ENCODE measurements at regions not wholly inside any gene's neighbourhood (a gene's known extent, or its start where the extent isn't known, plus 50 kb on each side); places are given as distances from the start of the nearest gene placed in this dataset.

DNA sequence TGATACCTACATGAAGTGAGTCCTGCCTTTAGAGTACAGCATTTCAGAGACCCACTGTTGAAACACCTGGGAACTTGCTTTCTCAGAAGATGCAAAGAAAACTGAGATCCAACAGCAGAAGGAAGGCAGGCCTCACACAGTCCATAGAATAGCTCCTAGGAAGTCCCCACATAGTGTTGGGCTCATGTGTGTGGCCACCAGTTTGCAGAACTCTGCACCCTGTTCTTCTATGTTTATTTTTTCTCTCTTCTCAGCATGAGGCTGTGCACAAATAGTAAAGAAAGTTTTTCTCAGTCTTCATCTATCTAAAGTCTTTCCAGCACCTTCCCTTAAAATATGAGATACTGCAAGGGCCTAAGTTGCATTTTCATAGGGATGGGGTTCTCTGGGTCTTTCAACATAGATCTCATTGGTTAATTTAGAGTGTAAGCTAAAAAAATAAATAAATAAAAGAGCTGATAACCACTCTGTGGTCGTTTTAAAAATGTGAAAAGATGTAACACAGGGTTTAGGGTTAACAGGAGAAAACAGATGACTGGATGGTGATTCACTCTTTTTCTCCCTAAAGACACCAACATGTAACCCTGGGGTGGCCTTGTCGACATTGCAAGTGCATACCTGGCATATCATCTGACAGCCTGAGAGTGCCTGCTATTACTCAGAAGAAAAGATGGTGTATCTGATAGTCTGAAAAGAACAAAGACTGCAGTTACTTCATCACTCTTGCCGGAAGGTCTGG is 94.6 kb downstream of the ZC3H11B start:
- CTCF ChIA-PET = no interaction called here
- H3K4me1 ChIP-seq (ENCODE audit: control insufficient read depth in 1 of 2, insufficient read depth in 2 of 2, low read length in 2 of 2) = no peaks in the 10 kb centered on the region; a peak in 1 of 4 replicates
- intact Hi-C loops (cut with micrococcal nuclease) = no loop called here
- H3K9me2 ChIP-seq (ENCODE audit: insufficient read depth) = no peaks in the 10 kb centered on the region
- no peaks in the 10 kb centered on the region for H3K79me2 ChIP-seq (ENCODE audit: insufficient read depth, low read length)
- H3K27ac ChIP-seq (ENCODE audit: low read depth, low read length) = no peak overlapping the region; the same call in 1 of the 2 replicates
- no peak overlapping the region for H3K9ac ChIP-seq (ENCODE audit: low read length)
- no peak overlapping the region for H3K4me2 ChIP-seq (ENCODE audit: low read length)
- DNase-seq (ENCODE audit: low read depth, low spot score) (no peak), ATAC-seq (peak; percentile 30; the same call in 1 of the 2 replicates)
- RAD21 ChIA-PET (ENCODE audit: low non-redundant PET in 1 of 2, low total read pairs in 2 of 2, uncharacterized antibody in 2 of 2, unreplicated experiment in 2 of 2) = no interaction called here
- BruUV-seq (replicated peaks) = no TSS peak
- TF ChIP-seq, protein P1, sequence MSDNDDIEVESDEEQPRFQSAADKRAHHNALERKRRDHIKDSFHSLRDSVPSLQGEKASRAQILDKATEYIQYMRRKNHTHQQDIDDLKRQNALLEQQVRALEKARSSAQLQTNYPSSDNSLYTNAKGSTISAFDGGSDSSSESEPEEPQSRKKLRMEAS (IDR thresholded peaks at IDR 0.05) = no peak
- TF ChIP-seq EGR1 (IDR thresholded peaks at IDR 0.05; ENCODE audit: low read depth) (no peak), JUND (IDR thresholded peaks at IDR 0.05) (no peak), RAD21 (IDR thresholded peaks at IDR 0.05; ENCODE audit: low read depth) (no peak), YY1 (IDR thresholded peaks at IDR 0.05; ENCODE audit: extremely low read depth, insufficient replicate concordance, low read depth, low read length) (no peak), POLR2A (IDR thresholded peaks at IDR 0.05; ENCODE audit: borderline replicate concordance, extremely low read depth, insufficient read depth, insufficient read length) (no peak), SRF (IDR thresholded peaks at IDR 0.05; ENCODE audit: low read depth) (no peak), POLR2AphosphoS5 (IDR thresholded peaks at IDR 0.05; ENCODE audit: low read depth, low read length) (no peak), ZNF274 (IDR thresholded peaks at IDR 0.05; ENCODE audit: low read depth, low read length) (no peak), FOSL1 (IDR thresholded peaks at IDR 0.05; ENCODE audit: low read depth) (no peak), EZH2phosphoT487 (IDR thresholded peaks at IDR 0.05; ENCODE audit: borderline replicate concordance) (no peak), CEBPB (IDR thresholded peaks at IDR 0.05; ENCODE audit: low read depth) (no peak)
- TF ChIP-seq, protein P2, sequence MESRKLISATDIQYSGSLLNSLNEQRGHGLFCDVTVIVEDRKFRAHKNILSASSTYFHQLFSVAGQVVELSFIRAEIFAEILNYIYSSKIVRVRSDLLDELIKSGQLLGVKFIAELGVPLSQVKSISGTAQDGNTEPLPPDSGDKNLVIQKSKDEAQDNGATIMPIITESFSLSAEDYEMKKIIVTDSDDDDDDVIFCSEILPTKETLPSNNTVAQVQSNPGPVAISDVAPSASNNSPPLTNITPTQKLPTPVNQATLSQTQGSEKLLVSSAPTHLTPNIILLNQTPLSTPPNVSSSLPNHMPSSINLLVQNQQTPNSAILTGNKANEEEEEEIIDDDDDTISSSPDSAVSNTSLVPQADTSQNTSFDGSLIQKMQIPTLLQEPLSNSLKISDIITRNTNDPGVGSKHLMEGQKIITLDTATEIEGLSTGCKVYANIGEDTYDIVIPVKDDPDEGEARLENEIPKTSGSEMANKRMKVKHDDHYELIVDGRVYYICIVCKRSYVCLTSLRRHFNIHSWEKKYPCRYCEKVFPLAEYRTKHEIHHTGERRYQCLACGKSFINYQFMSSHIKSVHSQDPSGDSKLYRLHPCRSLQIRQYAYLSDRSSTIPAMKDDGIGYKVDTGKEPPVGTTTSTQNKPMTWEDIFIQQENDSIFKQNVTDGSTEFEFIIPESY (IDR thresholded peaks at IDR 0.05; ENCODE audit: extremely low read depth, insufficient replicate concordance, low read length) = no peak
- TF ChIP-seq, protein P3, sequence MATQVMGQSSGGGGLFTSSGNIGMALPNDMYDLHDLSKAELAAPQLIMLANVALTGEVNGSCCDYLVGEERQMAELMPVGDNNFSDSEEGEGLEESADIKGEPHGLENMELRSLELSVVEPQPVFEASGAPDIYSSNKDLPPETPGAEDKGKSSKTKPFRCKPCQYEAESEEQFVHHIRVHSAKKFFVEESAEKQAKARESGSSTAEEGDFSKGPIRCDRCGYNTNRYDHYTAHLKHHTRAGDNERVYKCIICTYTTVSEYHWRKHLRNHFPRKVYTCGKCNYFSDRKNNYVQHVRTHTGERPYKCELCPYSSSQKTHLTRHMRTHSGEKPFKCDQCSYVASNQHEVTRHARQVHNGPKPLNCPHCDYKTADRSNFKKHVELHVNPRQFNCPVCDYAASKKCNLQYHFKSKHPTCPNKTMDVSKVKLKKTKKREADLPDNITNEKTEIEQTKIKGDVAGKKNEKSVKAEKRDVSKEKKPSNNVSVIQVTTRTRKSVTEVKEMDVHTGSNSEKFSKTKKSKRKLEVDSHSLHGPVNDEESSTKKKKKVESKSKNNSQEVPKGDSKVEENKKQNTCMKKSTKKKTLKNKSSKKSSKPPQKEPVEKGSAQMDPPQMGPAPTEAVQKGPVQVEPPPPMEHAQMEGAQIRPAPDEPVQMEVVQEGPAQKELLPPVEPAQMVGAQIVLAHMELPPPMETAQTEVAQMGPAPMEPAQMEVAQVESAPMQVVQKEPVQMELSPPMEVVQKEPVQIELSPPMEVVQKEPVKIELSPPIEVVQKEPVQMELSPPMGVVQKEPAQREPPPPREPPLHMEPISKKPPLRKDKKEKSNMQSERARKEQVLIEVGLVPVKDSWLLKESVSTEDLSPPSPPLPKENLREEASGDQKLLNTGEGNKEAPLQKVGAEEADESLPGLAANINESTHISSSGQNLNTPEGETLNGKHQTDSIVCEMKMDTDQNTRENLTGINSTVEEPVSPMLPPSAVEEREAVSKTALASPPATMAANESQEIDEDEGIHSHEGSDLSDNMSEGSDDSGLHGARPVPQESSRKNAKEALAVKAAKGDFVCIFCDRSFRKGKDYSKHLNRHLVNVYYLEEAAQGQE (IDR thresholded peaks at IDR 0.05; ENCODE audit: low read depth) = no peak
- TF ChIP-seq, protein P4, sequence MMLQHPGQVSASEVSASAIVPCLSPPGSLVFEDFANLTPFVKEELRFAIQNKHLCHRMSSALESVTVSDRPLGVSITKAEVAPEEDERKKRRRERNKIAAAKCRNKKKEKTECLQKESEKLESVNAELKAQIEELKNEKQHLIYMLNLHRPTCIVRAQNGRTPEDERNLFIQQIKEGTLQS (IDR thresholded peaks at IDR 0.05) = no peak
- H2AFZ ChIP-seq (ENCODE audit: low read depth, low read length, poor library complexity, severe bottlenecking) = no peak overlapping the region
- H3K4me3 ChIP-seq (replicated peaks in 1 of 2; ENCODE audit: low read depth in 1 of 2, low read length in 2 of 2) = no peak overlapping the region
- H3K36me3 ChIP-seq (ENCODE audit: control insufficient read depth in 1 of 2, insufficient read depth in 2 of 2, low read length in 2 of 2) = no peaks in the 10 kb centered on the region
- POLR2A ChIA-PET = no interaction called here
- no peaks in the 10 kb centered on the region for H4K20me1 ChIP-seq (ENCODE audit: insufficient read depth)
- no peaks in the 10 kb centered on the region for H3K27me3 ChIP-seq (ENCODE audit: insufficient read depth, low read length)
- H3K9me3 ChIP-seq (ENCODE audit: control insufficient read depth in 1 of 2, insufficient read depth in 1 of 2, low read depth in 1 of 2, low read length in 2 of 2) = no peaks in the 10 kb centered on the region

Data from HCT116 (cell line).